HG03558 (cell line): ENCODE measurements at regions not wholly inside any gene's neighbourhood (a gene's known extent, or its start where the extent isn't known, plus 50 kb on each side); places are given as distances from the start of the nearest gene placed in this dataset.

Source experiments
- ATAC-seq: cut with Tn5 transposase; IDR thresholded peaks from one replicate; pipeline ENCODE4 v1.9.1; 2021; ENCODE audit warnings: moderate number of reproducible peaks; ENCODE audit not compliant: unreplicated experiment; ENCODE audit errors: extremely low read depth

DNA sequence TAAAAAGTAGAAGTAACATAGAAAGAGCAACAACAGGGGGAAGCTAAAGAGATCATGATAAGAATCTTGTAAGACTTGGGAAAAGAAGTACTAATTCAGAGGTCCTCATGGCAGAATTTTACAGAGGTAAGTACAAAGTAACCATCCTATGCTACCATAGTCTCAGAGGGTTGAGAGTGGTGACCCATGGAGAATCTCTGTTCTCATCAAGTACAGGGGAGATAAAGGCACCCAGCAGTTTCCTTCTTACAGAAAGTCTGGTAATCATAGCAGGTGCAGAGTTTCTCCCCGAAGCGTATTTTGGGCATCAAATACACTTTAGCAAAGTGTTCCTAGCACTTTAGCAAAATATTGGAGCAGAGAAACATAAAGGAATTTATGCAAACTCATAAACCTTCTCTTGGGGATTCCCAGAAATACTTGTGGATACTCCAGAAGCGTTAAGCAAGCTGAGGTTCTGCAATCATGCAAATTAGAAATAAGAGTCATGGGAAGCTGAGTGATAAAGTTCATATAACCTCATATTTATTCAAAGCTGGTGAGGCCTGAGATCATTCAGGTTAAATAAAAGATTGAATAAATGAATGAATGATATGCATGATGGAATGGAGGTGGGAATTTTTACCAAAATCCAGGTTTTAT, 101.0 kb upstream of the SMC2 start:
- ATAC-seq = no peak

- ATAC-seq = no peak
Measured at GRCh38 chr9:103997856-103998370, 96.2 kb upstream of the SMC2 start.

DNA sequence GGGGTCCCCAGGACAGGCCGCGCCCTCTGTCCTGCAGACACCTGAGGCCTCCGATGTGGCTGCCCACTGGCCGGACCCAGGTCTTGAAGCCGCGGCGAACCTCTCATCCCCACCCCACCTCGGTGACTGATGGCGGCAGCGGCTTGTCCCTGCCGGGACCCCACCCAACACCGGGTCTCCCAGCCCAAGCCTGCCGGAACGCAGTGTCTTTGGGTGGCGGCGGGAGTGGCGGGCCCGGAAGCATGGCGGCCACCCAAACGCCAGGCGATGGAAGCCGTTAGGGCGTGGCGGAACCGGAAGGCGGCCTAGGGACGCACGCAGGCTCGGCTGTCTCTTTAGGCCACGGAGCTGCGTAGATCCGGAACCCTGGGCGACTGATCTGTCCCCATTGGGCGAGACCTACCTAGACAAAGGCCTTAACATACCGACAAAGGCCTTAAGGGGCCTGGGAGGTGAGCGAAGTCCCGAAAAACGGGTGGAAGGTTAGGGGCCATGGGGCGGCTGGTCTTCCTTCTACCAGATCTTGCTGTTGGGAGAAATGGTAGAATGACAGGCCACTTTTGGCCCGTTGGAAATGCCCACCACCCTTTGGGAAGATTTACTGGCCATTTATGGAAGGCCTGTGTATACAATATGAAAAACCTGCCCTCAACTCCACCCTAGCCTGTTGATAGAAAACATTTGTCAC, 94.6 kb upstream of the SMC2 start:
- no peak for ATAC-seq

- no peak for ATAC-seq
Measured at GRCh38 chr9:104009826-104010225, 84.3 kb upstream of the SMC2 start.

GRCh38 chr9:104022083-104022482, 72.0 kb upstream of the SMC2 start:
- ATAC-seq = no peak

- ATAC-seq = no peak
Measured at GRCh38 chr9:104025104-104025503, 69.0 kb upstream of the SMC2 start.

GRCh38 chr9:104025945-104026344, 68.2 kb upstream of the SMC2 start:
- no peak for ATAC-seq

- ATAC-seq = no peak
Measured at GRCh38 chr9:104027295-104027694, 66.8 kb upstream of the SMC2 start.

DNA sequence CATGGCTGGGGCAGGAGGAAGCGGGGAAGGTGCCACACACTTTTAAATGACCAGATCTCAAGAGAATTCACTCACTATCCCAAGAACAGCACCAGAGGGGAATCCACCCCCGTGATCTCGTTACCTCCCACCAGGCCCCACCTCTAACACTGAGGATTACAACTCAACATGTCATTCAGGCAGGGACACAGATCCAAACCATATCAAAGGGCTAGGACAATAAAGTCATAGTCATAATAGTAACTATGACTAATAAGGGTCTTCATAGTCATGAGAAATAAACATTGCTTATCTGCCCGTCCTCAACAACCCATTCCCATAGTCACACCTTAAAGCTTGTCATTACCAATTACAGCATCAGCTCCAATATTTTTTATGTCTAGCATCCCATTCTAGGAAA, 65.3 kb upstream of the SMC2 start:
- ATAC-seq = no peak
